IMR-90 (cell line): ENCODE measurements at regions not wholly inside any gene's neighbourhood (a gene's known extent, or its start where the extent isn't known, plus 50 kb on each side); places are given as distances from the start of the nearest gene placed in this dataset.

Experiments used
- ATAC-seq: fragments of 200-7000 bp; cut with Tn5 transposase; 2 replicates; pipeline ENCODE4 v1.9.1; 2020; ENCODE audit warnings: low read depth, mild to moderate bottlenecking, moderate library complexity
- BruUV-seq: library from RNA; stranded (reverse); fragments of 400-500 nt; replicated peaks from 2 replicates; lab custom pipeline; 2021; lab: Mats Ljungman, UMichigan
- CTCF ChIA-PET: fragments of 300-600 bp; formaldehyde crosslinking; extraction: SDS; loops from one replicate; lab custom pipeline; 2021; ENCODE audit warnings: antibody characterized with exemption; lab: Yijun Ruan, JAX
- POLR2A ChIA-PET: fragments of 300-600 bp; sonication (Branson Sonifier 250); formaldehyde crosslinking; loops from one replicate; lab custom pipeline; 2022; ENCODE audit warnings: antibody characterized with exemption; ENCODE audit not compliant: unreplicated experiment; lab: Charles Lee
- DNase-seq: peaks from one replicate; pipeline ENCODE4 v3.0.0; 2013
- H2AFZ ChIP-seq: replicated peaks from 2 replicates; pipeline ENCODE3; 2013; ENCODE audit warnings: low read length, mild to moderate bottlenecking; ENCODE audit not compliant: poor library complexity
- H2AK5ac ChIP-seq: 2 replicates; pipeline ENCODE4 v1.6.1; 2013; ENCODE audit warnings: low read depth, low read length, inconsistent platforms
- H2AK9ac ChIP-seq: replicated peaks from 2 replicates; pipeline ENCODE3; 2013; ENCODE audit warnings: mild to moderate bottlenecking, low read depth, low read length, moderate library complexity; ENCODE audit not compliant: poor library complexity
- H2BK120ac ChIP-seq: 2 replicates; pipeline ENCODE4 v1.6.1; 2013; ENCODE audit warnings: low read depth, low read length, inconsistent platforms
- H2BK15ac ChIP-seq: 3 replicates; pipeline ENCODE4 v1.6.1; 2013; ENCODE audit warnings: low read depth, low read length, inconsistent platforms
- H2BK20ac ChIP-seq: 2 replicates; pipeline ENCODE4 v1.6.1; 2013; ENCODE audit warnings: low read depth, mild to moderate bottlenecking, inconsistent platforms, low read length, moderate library complexity
- H2BK5ac ChIP-seq: 2 replicates; pipeline ENCODE4 v1.6.1; 2013; ENCODE audit warnings: mild to moderate bottlenecking, low read depth, low read length, inconsistent platforms; ENCODE audit not compliant: poor library complexity, severe bottlenecking
- H3K14ac ChIP-seq: replicated peaks from 2 replicates; pipeline ENCODE4 v1.6.1; 2013; ENCODE audit warnings: low read depth, low read length, inconsistent platforms
- H3K18ac ChIP-seq: 2 replicates; pipeline ENCODE4 v1.6.1; 2013; ENCODE audit warnings: low read depth, low read length, control low read depth
- H3K23ac ChIP-seq: 2 replicates; pipeline ENCODE4 v1.6.1; 2013; ENCODE audit warnings: low read depth, low read length, inconsistent platforms
- H3K27ac ChIP-seq: 2 replicates; pipeline ENCODE4 v1.5.1; 2013; ENCODE audit warnings: mild to moderate bottlenecking, control low read depth, low read length; ENCODE audit not compliant: insufficient read depth
- H3K27me3 ChIP-seq: 2 replicates; pipeline ENCODE4 v1.6.1; 2013; ENCODE audit warnings: low read length; ENCODE audit not compliant: control insufficient read depth, insufficient read depth
- H3K36me3 ChIP-seq: 2 replicates; pipeline ENCODE4 v1.6.1; 2013; ENCODE audit warnings: low read length, mixed read lengths; ENCODE audit not compliant: control insufficient read depth, insufficient read depth
- H3K4ac ChIP-seq: 2 replicates; pipeline ENCODE4 v1.6.1; 2013; ENCODE audit warnings: low read depth, low read length, inconsistent platforms
- H3K4me1 ChIP-seq: 2 replicates; pipeline ENCODE4 v1.6.1; 2013; ENCODE audit warnings: low read length, mixed read lengths; ENCODE audit not compliant: control insufficient read depth, insufficient read depth
- H3K4me2 ChIP-seq: 2 replicates; pipeline ENCODE4 v1.6.1; 2013; ENCODE audit warnings: low read depth, mild to moderate bottlenecking, control low read depth, low read length, moderate library complexity
- H3K4me3 ChIP-seq: 2 replicates; pipeline ENCODE4 v1.5.1; 2013; ENCODE audit warnings: low read depth, mild to moderate bottlenecking, control low read depth, low read length, moderate library complexity; ENCODE audit not compliant: insufficient read depth
- H3K56ac ChIP-seq: 2 replicates; pipeline ENCODE4 v1.6.1; 2013; ENCODE audit warnings: low read length, inconsistent platforms; ENCODE audit not compliant: insufficient read depth; ENCODE audit errors: extremely low read depth
- H3K79me1 ChIP-seq, 2 experiments: 2 replicates each; pipeline ENCODE4 v1.6.1; 2013; ENCODE audit warnings: low read length in 2 of 2, inconsistent platforms in 1 of 2, low read depth in 1 of 2
- H3K9ac ChIP-seq: 2 replicates; pipeline ENCODE4 v1.6.1; 2013; ENCODE audit warnings: low read depth, low read length, control low read depth
- H3K9me1 ChIP-seq: 2 replicates; pipeline ENCODE4 v1.6.1; 2013; ENCODE audit warnings: low read length, inconsistent platforms; ENCODE audit not compliant: insufficient read depth
- H3K9me3 ChIP-seq: 2 replicates; pipeline ENCODE4 v1.6.1; 2013; ENCODE audit warnings: low read length; ENCODE audit not compliant: control insufficient read depth, insufficient read depth
- H4K20me1 ChIP-seq: 2 replicates; pipeline ENCODE4 v1.6.1; 2013; ENCODE audit warnings: low read length, inconsistent platforms; ENCODE audit not compliant: insufficient read depth
- H4K5ac ChIP-seq: 2 replicates; pipeline ENCODE4 v1.6.1; 2013; ENCODE audit warnings: mild to moderate bottlenecking, low read depth, low read length, control low read depth
- H4K8ac ChIP-seq, 2 experiments: 2 replicates each; pipeline ENCODE4 v1.6.1; 2013; ENCODE audit warnings: low read depth in 2 of 2, low read length in 2 of 2, control low read depth in 1 of 2, inconsistent platforms in 1 of 2
- H4K91ac ChIP-seq: 2 replicates; pipeline ENCODE4 v1.6.1; 2013; ENCODE audit warnings: low read depth, low read length, inconsistent platforms; ENCODE audit not compliant: insufficient read depth
- BHLHE40 ChIP-seq: fragments of 150-350 bp; IDR thresholded peaks from 2 replicates; pipeline ENCODE4 v1.6.1; 2016; ENCODE audit warnings: mild to moderate bottlenecking, low read depth, low read length
- CHD1 ChIP-seq: IDR thresholded peaks from 2 replicates; pipeline ENCODE4 v1.6.1; 2012; ENCODE audit warnings: low read depth, low read length, improper control_type of control experiment
- FOS ChIP-seq: fragments of 150-350 bp; IDR thresholded peaks from 2 replicates; pipeline ENCODE4 v1.6.1; 2016; ENCODE audit warnings: low read depth, low read length
- MAFK ChIP-seq: IDR thresholded peaks from 2 replicates; pipeline ENCODE4 v1.6.1; 2012; ENCODE audit warnings: low read depth, low read length, improper control_type of control experiment
- MAZ ChIP-seq: IDR thresholded peaks from 2 replicates; pipeline ENCODE4 v1.6.1; 2012; ENCODE audit warnings: low read depth, mild to moderate bottlenecking, low read length, improper control_type of control experiment, moderate library complexity, borderline replicate concordance
- MXI1 ChIP-seq: IDR thresholded peaks from 2 replicates; pipeline ENCODE4 v1.6.1; 2012; ENCODE audit warnings: low read depth, mild to moderate bottlenecking, low read length, moderate library complexity, borderline replicate concordance
- NFE2L2 ChIP-seq: fragments of 150-350 bp; IDR thresholded peaks from 2 replicates; pipeline ENCODE4 v1.6.1; 2016; ENCODE audit warnings: low read depth, mild to moderate bottlenecking, low read length
- POLR2A ChIP-seq: IDR thresholded peaks from 2 replicates; pipeline ENCODE4 v1.6.1; 2012; ENCODE audit warnings: mild to moderate bottlenecking, low read depth, low read length
- RAD21 ChIP-seq: IDR thresholded peaks from 2 replicates; pipeline ENCODE4 v1.6.1; 2012; ENCODE audit warnings: low read length, improper control_type of control experiment
- RCOR1 ChIP-seq: IDR thresholded peaks from 2 replicates; pipeline ENCODE4 v1.6.1; 2012; ENCODE audit warnings: mild to moderate bottlenecking, low read length, improper control_type of control experiment; ENCODE audit not compliant: insufficient replicate concordance
- RFX5 ChIP-seq: IDR thresholded peaks from 2 replicates; pipeline ENCODE4 v1.8.0; 2012; ENCODE audit warnings: low read depth, mild to moderate bottlenecking, low read length, moderate library complexity
- SMC3 ChIP-seq: fragments of 150-350 bp; IDR thresholded peaks from 2 replicates; pipeline ENCODE4 v1.6.1; 2016; ENCODE audit warnings: low read depth, mild to moderate bottlenecking, antibody characterized with exemption, low read length, moderate library complexity
- WGBS, 2 experiments: methylation state at CpG; one replicate each; pipeline versions ENCODE4 v1.1.5 to v1.1.7; 2013; ENCODE audit warnings: missing lambda C conversion rate in 2 of 2; ENCODE audit not compliant: insufficient read length in 1 of 2; ENCODE audit errors: extremely low coverage in 2 of 2; 5-methylcytosine and 5-hydroxymethylcytosine counted together
- dilution Hi-C: fragments of 300-500 bp; cut with HindIII; formaldehyde crosslinking; loops from one replicate; pipeline ENCODE4 v1.14.3; 2018; ENCODE audit warnings: low sequenced_read_pairs; ENCODE audit not compliant: unreplicated experiment
- in situ Hi-C: fragments of 300-500 bp; cut with MboI; formaldehyde crosslinking; loops from 3 replicates; pipeline ENCODE4 v1.14.3; 2019; ENCODE audit warnings: low sequenced_read_pairs, inconsistent platforms, mixed read lengths
- intact Hi-C: fragments of 100-400 bp; cut with micrococcal nuclease; formaldehyde crosslinking; loops from 2 replicates; pipeline ENCODE4 v1.10.0; 2022
- TF ChIP-seq, protein P1 (sequence below): fragments of 150-350 bp; IDR thresholded peaks from 2 replicates; pipeline ENCODE4 v1.6.1; 2017; ENCODE audit warnings: mild to moderate bottlenecking, antibody characterized with exemption, low read length, low read depth
- TF ChIP-seq, protein P2 (sequence below): fragments of 150-350 bp; IDR thresholded peaks from 2 replicates; pipeline ENCODE4 v1.6.1; 2016; ENCODE audit warnings: low read depth, mild to moderate bottlenecking, low read length, moderate library complexity, borderline replicate concordance
- TF ChIP-seq, protein P3 (sequence below): conservative IDR thresholded peaks from 2 replicates; pipeline ENCODE4 v1.5.1; 2012; ENCODE audit warnings: mild to moderate bottlenecking, low read depth, low read length, improper control_type of control experiment

DNA sequence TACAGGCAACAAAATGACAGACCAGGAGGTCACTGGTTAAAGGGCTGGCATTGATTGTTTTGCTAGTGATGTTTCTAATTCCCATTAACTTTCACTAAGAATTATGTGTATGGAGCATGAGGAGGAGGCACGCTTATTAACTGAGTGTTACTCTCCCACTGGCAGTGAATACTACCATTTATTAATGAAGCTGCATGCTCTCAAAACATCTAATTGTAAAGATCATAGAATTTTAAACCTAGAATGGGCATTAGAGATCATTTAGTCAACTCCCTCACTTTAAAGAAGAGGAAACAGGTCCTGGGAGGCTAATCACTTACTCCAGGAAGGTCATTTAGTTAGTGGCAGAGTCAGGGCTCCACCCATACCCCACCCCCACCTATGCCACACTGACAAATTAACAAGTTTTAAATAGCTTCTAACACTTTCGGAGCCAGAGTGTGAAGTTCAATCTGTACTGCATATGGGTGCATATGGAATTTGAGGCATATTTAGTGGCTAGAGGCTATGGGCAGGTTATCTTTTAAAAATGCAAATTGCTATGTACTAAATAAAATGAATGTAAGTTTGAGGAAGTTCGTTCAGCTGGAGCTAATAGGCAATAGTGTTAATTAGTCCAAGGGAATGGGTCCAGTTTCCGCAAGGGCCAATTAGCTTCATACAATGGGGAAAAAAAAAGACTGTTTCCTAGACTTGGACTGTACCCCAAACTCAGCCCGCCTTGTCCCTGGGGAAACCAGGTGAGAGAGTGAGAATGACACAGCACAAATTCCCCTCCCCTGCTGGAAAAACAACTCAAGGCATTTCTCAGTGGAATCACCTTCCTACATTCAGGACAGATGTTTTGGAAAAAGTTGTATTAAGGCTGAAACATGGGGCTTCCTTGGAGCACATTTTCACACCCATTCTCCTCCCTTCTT lies 178.8 kb downstream of the ICOS start:
- no peak overlapping the region for H3K18ac ChIP-seq
- CTCF ChIA-PET = no interaction called here
- no peak overlapping the region for H2AK5ac ChIP-seq
- H4K8ac ChIP-seq = no peak overlapping the region
- H3K4ac ChIP-seq = no peak overlapping the region
- no peak overlapping the region for H2BK20ac ChIP-seq
- ATAC-seq (no peak), DNase-seq (no peak)
- intact Hi-C loops (no loop called here), in situ Hi-C loops (no loop called here), dilution Hi-C loops (no loop called here)
- H3K9me1 ChIP-seq = no peaks in the 10 kb centered on the region
- no peak overlapping the region for H3K4me2 ChIP-seq
- H2AFZ ChIP-seq = no peak overlapping the region
- no peak overlapping the region for H4K91ac ChIP-seq
- H3K4me1 ChIP-seq = no peaks in the 10 kb centered on the region
- no peaks in the 10 kb centered on the region for H3K9me3 ChIP-seq
- no peaks in the 10 kb centered on the region for H4K20me1 ChIP-seq
- H3K27ac ChIP-seq = no peak overlapping the region
- no peaks in the 10 kb centered on the region for H3K79me1 ChIP-seq
- WGBS, 2 experiments = no CpG with 5 or more reads among the region's 5 CpGs
- no peak overlapping the region for H2BK5ac ChIP-seq
- H2AK9ac ChIP-seq = no peak overlapping the region
- POLR2A ChIA-PET = no interaction called here
- H3K27me3 ChIP-seq = peaks cover 17% of the 10 kb centered on the region
- no peak overlapping the region for H3K9ac ChIP-seq
- H3K36me3 ChIP-seq = no peaks in the 10 kb centered on the region
- H4K5ac ChIP-seq = no peak overlapping the region
- H3K4me3 ChIP-seq = no peak overlapping the region
- no peak overlapping the region for H3K23ac ChIP-seq
- no peak overlapping the region for H2BK15ac ChIP-seq
- BruUV-seq = no TSS peak
- no peak overlapping the region for H3K56ac ChIP-seq
- no peak overlapping the region for H2BK120ac ChIP-seq
- H3K14ac ChIP-seq = no peak overlapping the region
- no peak for TF ChIP-seq RFX5
- TF ChIP-seq, protein P1, sequence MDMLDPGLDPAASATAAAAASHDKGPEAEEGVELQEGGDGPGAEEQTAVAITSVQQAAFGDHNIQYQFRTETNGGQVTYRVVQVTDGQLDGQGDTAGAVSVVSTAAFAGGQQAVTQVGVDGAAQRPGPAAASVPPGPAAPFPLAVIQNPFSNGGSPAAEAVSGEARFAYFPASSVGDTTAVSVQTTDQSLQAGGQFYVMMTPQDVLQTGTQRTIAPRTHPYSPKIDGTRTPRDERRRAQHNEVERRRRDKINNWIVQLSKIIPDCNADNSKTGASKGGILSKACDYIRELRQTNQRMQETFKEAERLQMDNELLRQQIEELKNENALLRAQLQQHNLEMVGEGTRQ = no peak
- no peak for TF ChIP-seq RCOR1
- TF ChIP-seq NFE2L2 = no peak
- TF ChIP-seq BHLHE40 = no peak
- TF ChIP-seq FOS = no peak
- TF ChIP-seq MAFK = no peak
- TF ChIP-seq, protein P2, sequence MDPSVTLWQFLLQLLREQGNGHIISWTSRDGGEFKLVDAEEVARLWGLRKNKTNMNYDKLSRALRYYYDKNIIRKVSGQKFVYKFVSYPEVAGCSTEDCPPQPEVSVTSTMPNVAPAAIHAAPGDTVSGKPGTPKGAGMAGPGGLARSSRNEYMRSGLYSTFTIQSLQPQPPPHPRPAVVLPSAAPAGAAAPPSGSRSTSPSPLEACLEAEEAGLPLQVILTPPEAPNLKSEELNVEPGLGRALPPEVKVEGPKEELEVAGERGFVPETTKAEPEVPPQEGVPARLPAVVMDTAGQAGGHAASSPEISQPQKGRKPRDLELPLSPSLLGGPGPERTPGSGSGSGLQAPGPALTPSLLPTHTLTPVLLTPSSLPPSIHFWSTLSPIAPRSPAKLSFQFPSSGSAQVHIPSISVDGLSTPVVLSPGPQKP = no peak
- TF ChIP-seq CHD1 = no peak
- no peak for TF ChIP-seq SMC3
- TF ChIP-seq MXI1 = no peak
- no peak for TF ChIP-seq RAD21
- TF ChIP-seq, protein P3, sequence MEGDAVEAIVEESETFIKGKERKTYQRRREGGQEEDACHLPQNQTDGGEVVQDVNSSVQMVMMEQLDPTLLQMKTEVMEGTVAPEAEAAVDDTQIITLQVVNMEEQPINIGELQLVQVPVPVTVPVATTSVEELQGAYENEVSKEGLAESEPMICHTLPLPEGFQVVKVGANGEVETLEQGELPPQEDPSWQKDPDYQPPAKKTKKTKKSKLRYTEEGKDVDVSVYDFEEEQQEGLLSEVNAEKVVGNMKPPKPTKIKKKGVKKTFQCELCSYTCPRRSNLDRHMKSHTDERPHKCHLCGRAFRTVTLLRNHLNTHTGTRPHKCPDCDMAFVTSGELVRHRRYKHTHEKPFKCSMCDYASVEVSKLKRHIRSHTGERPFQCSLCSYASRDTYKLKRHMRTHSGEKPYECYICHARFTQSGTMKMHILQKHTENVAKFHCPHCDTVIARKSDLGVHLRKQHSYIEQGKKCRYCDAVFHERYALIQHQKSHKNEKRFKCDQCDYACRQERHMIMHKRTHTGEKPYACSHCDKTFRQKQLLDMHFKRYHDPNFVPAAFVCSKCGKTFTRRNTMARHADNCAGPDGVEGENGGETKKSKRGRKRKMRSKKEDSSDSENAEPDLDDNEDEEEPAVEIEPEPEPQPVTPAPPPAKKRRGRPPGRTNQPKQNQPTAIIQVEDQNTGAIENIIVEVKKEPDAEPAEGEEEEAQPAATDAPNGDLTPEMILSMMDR = no peak
- TF ChIP-seq POLR2A = no peak
- no peak for TF ChIP-seq MAZ
